ENCODE measurements at regions not wholly inside any gene's neighbourhood (a gene's known extent, or its start where the extent isn't known, plus 50 kb on each side); places are given as distances from the start of the nearest gene placed in this dataset.

- DNase-seq: no peak
- no peak for TF ChIP-seq CTCF (IDR thresholded peaks at IDR 0.05)
- intact Hi-C loops (cut with DNase I): no loop called here
- FAIRE-seq: no peak
- Histone ChIP-seq H3K9me3 (no peaks in the 10 kb centered on the region), H3K27me3 (peaks cover 0 to 8% (median 0%) of the 10 kb centered on the region in 4 donors), H3K4me3 (no peak overlapping the region), H3K27ac (no peak overlapping the region), H3K4me1 (no peaks in the 10 kb centered on the region), H3K36me3 (no peaks in the 10 kb centered on the region)
- no peak for ATAC-seq
Observed at GRCh38 chrX:11836284-11836683, 78.2 kb downstream of the MSL3 start.

- H3K9me3 ChIP-seq: no peaks in the 10 kb centered on the region
- no peak overlapping the region for H3K4me3 ChIP-seq
- ATAC-seq (no peak), FAIRE-seq (no peak), DNase-seq (no peak)
- no peaks in the 10 kb centered on the region for H3K36me3 ChIP-seq
- H3K4me1 ChIP-seq: no peaks in the 10 kb centered on the region
- H3K27me3 ChIP-seq: peaks cover 0 to 8% (median 0%) of the 10 kb centered on the region in 4 donors
- H3K27ac ChIP-seq: no peak overlapping the region
- 17 to 21% methylated on average over 3 of the region's 3 CpGs for WGBS, 2 donors
- no peak for TF ChIP-seq CTCF (IDR thresholded peaks at IDR 0.05)
- intact Hi-C loops (cut with DNase I): no loop called here
Observed at GRCh38 chrX:11837437-11837836, 79.4 kb downstream of the MSL3 start.

- DNase-seq (no peak), FAIRE-seq (no peak), ATAC-seq (no peak)
- Histone ChIP-seq H3K27ac (no peak overlapping the region), H3K4me3 (no peak overlapping the region), H3K9me3 (no peaks in the 10 kb centered on the region), H3K36me3 (no peaks in the 10 kb centered on the region), H3K4me1 (no peaks in the 10 kb centered on the region), H3K27me3 (peaks cover 0 to 4% (median 0%) of the 10 kb centered on the region in 4 donors)
- 86 to 91% methylated on average over 2 of the region's 2 CpGs for WGBS, 2 donors
- no peak for TF ChIP-seq CTCF (IDR thresholded peaks at IDR 0.05)
- intact Hi-C loops (cut with DNase I): no loop called here
Observed at GRCh38 chrX:11864171-11864570, 106.1 kb downstream of the MSL3 start.

- ATAC-seq: no peak
- no peak for FAIRE-seq
- H3K27me3 ChIP-seq: peaks cover 0 to 16% (median 0%) of the 10 kb centered on the region in 4 donors
- no peak overlapping the region for H3K27ac ChIP-seq
- no peaks in the 10 kb centered on the region for H3K4me1 ChIP-seq
- H3K36me3 ChIP-seq: no peaks in the 10 kb centered on the region
- no peak for TF ChIP-seq CTCF (IDR thresholded peaks at IDR 0.05)
- WGBS, 2 donors: 40 to 50% methylated on average over 7 of the region's 7 CpGs
- intact Hi-C loops (cut with DNase I): no loop called here
- H3K4me3 ChIP-seq: no peak overlapping the region
- no peaks in the 10 kb centered on the region for H3K9me3 ChIP-seq
- DNase-seq: no peak
Observed at GRCh38 chrX:11867610-11868345, 109.7 kb downstream of the MSL3 start.

- Histone ChIP-seq H3K4me3 (no peak overlapping the region), H3K36me3 (no peaks in the 10 kb centered on the region), H3K4me1 (no peaks in the 10 kb centered on the region), H3K27me3 (peaks cover 0 to 12% (median 0%) of the 10 kb centered on the region in 4 donors), H3K27ac (no peak overlapping the region), H3K9me3 (no peaks in the 10 kb centered on the region)
- DNase-seq (no peak), ATAC-seq (no peak), FAIRE-seq (no peak)
- intact Hi-C loops (cut with DNase I): no loop called here
- TF ChIP-seq CTCF (IDR thresholded peaks at IDR 0.05): no peak
- 38 to 56% methylated on average over 2 of the region's 2 CpGs for WGBS, 2 donors
Observed at GRCh38 chrX:11870789-11871188, 112.8 kb downstream of the MSL3 start.
